ENCODE measurements at regions not wholly inside any gene's neighbourhood (a gene's known extent, or its start where the extent isn't known, plus 50 kb on each side); places are given as distances from the start of the nearest gene placed in this dataset.

DNA sequence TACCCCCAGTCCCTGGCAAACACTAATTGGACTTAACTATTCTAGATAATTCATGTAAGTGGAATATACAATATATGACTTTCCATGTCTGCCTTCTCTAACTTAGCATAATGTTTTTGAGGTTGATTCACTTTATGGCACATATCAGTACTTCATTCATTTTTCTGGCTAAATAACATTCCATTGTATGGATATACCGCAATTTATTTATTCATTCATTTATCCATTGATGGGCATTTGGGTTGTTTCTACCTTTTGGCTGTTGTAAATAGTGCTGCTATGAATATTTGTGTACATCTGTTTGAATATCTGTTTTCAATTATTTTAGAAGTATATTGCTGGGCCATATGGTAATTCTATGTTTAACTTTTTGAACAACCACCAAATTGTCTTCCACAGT lies 616.3 kb downstream of the UTRN start (continued):
- no peak for TF ChIP-seq JUN (IDR thresholded peaks at IDR 0.05; ENCODE audit: low read depth, low read length)
- no peak for TF ChIP-seq KDM5A (IDR thresholded peaks at IDR 0.05; ENCODE audit: low read length)
- TF ChIP-seq EGR1 (IDR thresholded peaks at IDR 0.05; ENCODE audit: borderline replicate concordance, low read depth, low read length) = no peak
- no peak for TF ChIP-seq ASH2L (IDR thresholded peaks at IDR 0.05; ENCODE audit: low read length)
- TF ChIP-seq CHD7 (IDR thresholded peaks at IDR 0.05; ENCODE audit: insufficient replicate concordance, low read length) = no peak
- no peak for TF ChIP-seq TAF1 (IDR thresholded peaks at IDR 0.05; ENCODE audit: low read depth, low read length)
- no peak for TF ChIP-seq EP300 (IDR thresholded peaks at IDR 0.05; ENCODE audit: borderline replicate concordance in 1 of 2, low read depth in 2 of 2, low read length in 2 of 2)
- no peak for TF ChIP-seq GTF2F1 (IDR thresholded peaks at IDR 0.05; ENCODE audit: borderline replicate concordance, low read depth, low read length)

Data from H1 (cell line).